ENCODE measurements at regions not wholly inside any gene's neighbourhood (a gene's known extent, or its start where the extent isn't known, plus 50 kb on each side); places are given as distances from the start of the nearest gene placed in this dataset.

DNA sequence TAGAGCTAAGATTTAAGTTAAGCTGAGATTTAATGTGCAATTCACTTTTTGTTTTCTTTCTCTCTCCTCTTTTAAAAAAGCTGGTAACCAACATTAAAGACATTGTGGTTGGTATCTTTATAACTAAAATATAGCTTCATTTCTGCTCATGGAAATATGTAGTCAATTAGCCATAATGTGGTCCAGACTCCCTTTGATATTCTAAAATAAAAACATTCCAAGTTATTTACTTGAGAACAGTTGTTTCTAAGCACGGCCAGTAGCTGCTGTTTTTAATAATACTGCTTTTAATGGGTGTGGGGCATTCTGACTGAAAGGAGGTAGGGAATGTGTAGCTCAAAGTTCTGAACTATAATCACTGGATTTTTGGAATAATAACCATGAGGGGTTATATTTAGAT is 183.3 kb upstream of the FBXO11 start:
- TF ChIP-seq, protein P1, sequence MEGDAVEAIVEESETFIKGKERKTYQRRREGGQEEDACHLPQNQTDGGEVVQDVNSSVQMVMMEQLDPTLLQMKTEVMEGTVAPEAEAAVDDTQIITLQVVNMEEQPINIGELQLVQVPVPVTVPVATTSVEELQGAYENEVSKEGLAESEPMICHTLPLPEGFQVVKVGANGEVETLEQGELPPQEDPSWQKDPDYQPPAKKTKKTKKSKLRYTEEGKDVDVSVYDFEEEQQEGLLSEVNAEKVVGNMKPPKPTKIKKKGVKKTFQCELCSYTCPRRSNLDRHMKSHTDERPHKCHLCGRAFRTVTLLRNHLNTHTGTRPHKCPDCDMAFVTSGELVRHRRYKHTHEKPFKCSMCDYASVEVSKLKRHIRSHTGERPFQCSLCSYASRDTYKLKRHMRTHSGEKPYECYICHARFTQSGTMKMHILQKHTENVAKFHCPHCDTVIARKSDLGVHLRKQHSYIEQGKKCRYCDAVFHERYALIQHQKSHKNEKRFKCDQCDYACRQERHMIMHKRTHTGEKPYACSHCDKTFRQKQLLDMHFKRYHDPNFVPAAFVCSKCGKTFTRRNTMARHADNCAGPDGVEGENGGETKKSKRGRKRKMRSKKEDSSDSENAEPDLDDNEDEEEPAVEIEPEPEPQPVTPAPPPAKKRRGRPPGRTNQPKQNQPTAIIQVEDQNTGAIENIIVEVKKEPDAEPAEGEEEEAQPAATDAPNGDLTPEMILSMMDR (IDR thresholded peaks at IDR 0.05 in 2 of 3, conservative IDR thresholded peaks at IDR 0.05 in 1 of 3; ENCODE audit: borderline replicate concordance in 1 of 3, insufficient read depth in 1 of 3, low read depth in 2 of 3, low read length in 2 of 3) = no peak
- no peak for TF ChIP-seq JUND (IDR thresholded peaks at IDR 0.05)
- TF ChIP-seq EGR1 (IDR thresholded peaks at IDR 0.05; ENCODE audit: low read depth) = no peak
- no peak for TF ChIP-seq POLR2A (IDR thresholded peaks at IDR 0.05; ENCODE audit: borderline replicate concordance, extremely low read depth, insufficient read depth, insufficient read length)
- TF ChIP-seq EZH2 (IDR thresholded peaks at IDR 0.05) = no peak
- no peak for TF ChIP-seq FOSL1 (IDR thresholded peaks at IDR 0.05; ENCODE audit: low read depth)
- no peak for TF ChIP-seq ZNF274 (IDR thresholded peaks at IDR 0.05; ENCODE audit: low read depth, low read length)
- TF ChIP-seq EZH2phosphoT487 (IDR thresholded peaks at IDR 0.05; ENCODE audit: borderline replicate concordance) = no peak
- TF ChIP-seq POLR2AphosphoS5 (IDR thresholded peaks at IDR 0.05; ENCODE audit: low read depth, low read length) = no peak
- no peak for TF ChIP-seq CEBPB (IDR thresholded peaks at IDR 0.05; ENCODE audit: low read depth)
- TF ChIP-seq, protein P2, sequence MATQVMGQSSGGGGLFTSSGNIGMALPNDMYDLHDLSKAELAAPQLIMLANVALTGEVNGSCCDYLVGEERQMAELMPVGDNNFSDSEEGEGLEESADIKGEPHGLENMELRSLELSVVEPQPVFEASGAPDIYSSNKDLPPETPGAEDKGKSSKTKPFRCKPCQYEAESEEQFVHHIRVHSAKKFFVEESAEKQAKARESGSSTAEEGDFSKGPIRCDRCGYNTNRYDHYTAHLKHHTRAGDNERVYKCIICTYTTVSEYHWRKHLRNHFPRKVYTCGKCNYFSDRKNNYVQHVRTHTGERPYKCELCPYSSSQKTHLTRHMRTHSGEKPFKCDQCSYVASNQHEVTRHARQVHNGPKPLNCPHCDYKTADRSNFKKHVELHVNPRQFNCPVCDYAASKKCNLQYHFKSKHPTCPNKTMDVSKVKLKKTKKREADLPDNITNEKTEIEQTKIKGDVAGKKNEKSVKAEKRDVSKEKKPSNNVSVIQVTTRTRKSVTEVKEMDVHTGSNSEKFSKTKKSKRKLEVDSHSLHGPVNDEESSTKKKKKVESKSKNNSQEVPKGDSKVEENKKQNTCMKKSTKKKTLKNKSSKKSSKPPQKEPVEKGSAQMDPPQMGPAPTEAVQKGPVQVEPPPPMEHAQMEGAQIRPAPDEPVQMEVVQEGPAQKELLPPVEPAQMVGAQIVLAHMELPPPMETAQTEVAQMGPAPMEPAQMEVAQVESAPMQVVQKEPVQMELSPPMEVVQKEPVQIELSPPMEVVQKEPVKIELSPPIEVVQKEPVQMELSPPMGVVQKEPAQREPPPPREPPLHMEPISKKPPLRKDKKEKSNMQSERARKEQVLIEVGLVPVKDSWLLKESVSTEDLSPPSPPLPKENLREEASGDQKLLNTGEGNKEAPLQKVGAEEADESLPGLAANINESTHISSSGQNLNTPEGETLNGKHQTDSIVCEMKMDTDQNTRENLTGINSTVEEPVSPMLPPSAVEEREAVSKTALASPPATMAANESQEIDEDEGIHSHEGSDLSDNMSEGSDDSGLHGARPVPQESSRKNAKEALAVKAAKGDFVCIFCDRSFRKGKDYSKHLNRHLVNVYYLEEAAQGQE (IDR thresholded peaks at IDR 0.05; ENCODE audit: low read depth) = no peak
- TF ChIP-seq, protein P3, sequence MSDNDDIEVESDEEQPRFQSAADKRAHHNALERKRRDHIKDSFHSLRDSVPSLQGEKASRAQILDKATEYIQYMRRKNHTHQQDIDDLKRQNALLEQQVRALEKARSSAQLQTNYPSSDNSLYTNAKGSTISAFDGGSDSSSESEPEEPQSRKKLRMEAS (IDR thresholded peaks at IDR 0.05) = no peak
- TF ChIP-seq, protein P4, sequence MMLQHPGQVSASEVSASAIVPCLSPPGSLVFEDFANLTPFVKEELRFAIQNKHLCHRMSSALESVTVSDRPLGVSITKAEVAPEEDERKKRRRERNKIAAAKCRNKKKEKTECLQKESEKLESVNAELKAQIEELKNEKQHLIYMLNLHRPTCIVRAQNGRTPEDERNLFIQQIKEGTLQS (IDR thresholded peaks at IDR 0.05) = no peak
